ENCODE measurements at regions not wholly inside any gene's neighbourhood (a gene's known extent, or its start where the extent isn't known, plus 50 kb on each side); places are given as distances from the start of the nearest gene placed in this dataset.

- no peaks in the 10 kb centered on the region for H4K20me1 ChIP-seq (ENCODE audit: control insufficient read depth, insufficient read depth)
- DNase-seq (ENCODE audit: low read depth, low spot score) (no peak), FAIRE-seq (no peak), ATAC-seq (no peak; the same call in 2 of the 3 replicates)
- BruUV-seq (replicated peaks): no TSS peak
- TF ChIP-seq RAD51 (IDR thresholded peaks at IDR 0.05) (no peak), PKNOX1 (IDR thresholded peaks at IDR 0.05) (no peak), NBN (IDR thresholded peaks at IDR 0.05) (no peak), HCFC1 (IDR thresholded peaks at IDR 0.05; ENCODE audit: low read length) (no peak), NR2F1 (conservative IDR thresholded peaks at IDR 0.05) (no peak), TCF3 (IDR thresholded peaks at IDR 0.05; ENCODE audit: borderline replicate concordance, insufficient read depth, low read depth, low read length) (no peak), PRDM15 (CRISPR knock-in tag; IDR thresholded peaks at IDR 0.05) (no peak)
- no peaks in the 10 kb centered on the region for H3K4me1 ChIP-seq (ENCODE audit: control insufficient read depth, insufficient read depth, low read length)
- H3K9me3 ChIP-seq (replicated peaks; ENCODE audit: control insufficient read depth, insufficient read depth, low read length): no peaks in the 10 kb centered on the region
- RAD21 ChIA-PET (ENCODE audit: unreplicated experiment): interaction anchor here (0.8 to 1.2 kb wide), 2 partner anchors 18 to 364 kb away, joined by 3 to 5 read pairs; no protein-coding TSS in a partner anchor
- no peak overlapping the region for H3K4me2 ChIP-seq (ENCODE audit: control insufficient read depth, insufficient read depth)
- intact Hi-C loops (cut with micrococcal nuclease; ENCODE audit: unreplicated experiment): no loop called here
- H3K27me3 ChIP-seq (replicated peaks in 1 of 2; ENCODE audit: control insufficient read depth in 2 of 2, insufficient read depth in 2 of 2, low read length in 1 of 2): no peaks in the 10 kb centered on the region
- POLR2A ChIA-PET: no interaction called here
- H3K79me2 ChIP-seq (ENCODE audit: control insufficient read depth, insufficient read depth, low read length): no peaks in the 10 kb centered on the region
- H3K36me3 ChIP-seq (ENCODE audit: control insufficient read depth in 2 of 2, insufficient read depth in 2 of 2, low read length in 1 of 2): no peaks in the 10 kb centered on the region
- no peak overlapping the region for H3K9ac ChIP-seq (ENCODE audit: control insufficient read depth, insufficient read depth, low read length)
- 31% methylated on average over 3 of the region's 3 CpGs for WGBS (ENCODE audit: insufficient coverage, insufficient replicate concordance, low lambda C conversion rate, missing lambda C conversion rate)
- no peak overlapping the region for H3K27ac ChIP-seq (ENCODE audit: control insufficient read depth, insufficient read depth)
- in situ Hi-C loops (cut with MboI): no loop called here
- CTCF ChIA-PET: interaction anchor here (1.5 kb wide), 1 partner anchor 219 kb away, joined by 3 read pairs; no protein-coding TSS in a partner anchor
- SMC1A ChIA-PET (ENCODE audit: uncharacterized antibody, unreplicated experiment): no interaction called here
- no peak overlapping the region for H2AFZ ChIP-seq (ENCODE audit: control insufficient read depth, low read depth, low read length)
- H3K4me3 ChIP-seq: no peak overlapping the region
Observed at GRCh38 chr2:81894451-81894990, 1590.0 kb upstream of the LRRTM1 start.
